ENCODE measurements at regions not wholly inside any gene's neighbourhood (a gene's known extent, or its start where the extent isn't known, plus 50 kb on each side); places are given as distances from the start of the nearest gene placed in this dataset.

DNA sequence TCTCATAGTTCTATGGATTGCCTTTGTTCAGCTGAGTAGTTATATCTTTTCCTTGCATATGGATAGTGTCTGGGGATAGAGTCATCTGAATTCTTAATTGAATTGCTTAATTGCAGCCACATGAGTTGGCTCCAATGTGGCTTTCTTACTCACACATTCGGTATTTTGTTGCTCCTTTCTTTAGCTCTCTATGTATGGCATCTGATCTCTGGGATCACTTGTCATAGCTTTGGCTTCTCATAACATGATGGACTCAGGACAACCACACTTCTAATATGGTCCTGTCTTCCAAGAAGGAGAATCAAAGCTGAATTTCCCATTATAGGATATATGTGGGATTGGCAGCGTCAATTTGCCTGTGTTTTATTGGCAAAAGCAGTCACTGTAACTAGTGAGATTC lies 716.2 kb downstream of the NCAM2 start (continued):
- TF ChIP-seq KDM4A (IDR thresholded peaks at IDR 0.05; ENCODE audit: low read depth, low read length, severe bottlenecking) (no peak), FOSL1 (IDR thresholded peaks at IDR 0.05; ENCODE audit: insufficient read depth, low read depth, low read length) (no peak), MAX (IDR thresholded peaks at IDR 0.05) (no peak), MAFK (IDR thresholded peaks at IDR 0.05; ENCODE audit: low read depth, low read length) (no peak), JUN (IDR thresholded peaks at IDR 0.05; ENCODE audit: low read depth, low read length) (no peak), BRCA1 (IDR thresholded peaks at IDR 0.05; ENCODE audit: low read depth, low read length) (no peak), RXRA (IDR thresholded peaks at IDR 0.05; ENCODE audit: insufficient read depth, low read depth, low read length) (no peak)

Data from H1 (cell line).